Activated CD8-positive, alpha-beta memory T cell treated with anti-CD3 and anti-CD28 coated beads for 1 hour (primary cell): ENCODE measurements at regions not wholly inside any gene's neighbourhood (a gene's known extent, or its start where the extent isn't known, plus 50 kb on each side); places are given as distances from the start of the nearest gene placed in this dataset.

Experiments
- DNase-seq, 2 donors: peaks; one replicate each; pipeline ENCODE4 v3.0.0-alpha.2; 2020; ENCODE audit warnings: low read depth in 1 of 2; ENCODE audit errors: extremely low read depth in 1 of 2

DNA sequence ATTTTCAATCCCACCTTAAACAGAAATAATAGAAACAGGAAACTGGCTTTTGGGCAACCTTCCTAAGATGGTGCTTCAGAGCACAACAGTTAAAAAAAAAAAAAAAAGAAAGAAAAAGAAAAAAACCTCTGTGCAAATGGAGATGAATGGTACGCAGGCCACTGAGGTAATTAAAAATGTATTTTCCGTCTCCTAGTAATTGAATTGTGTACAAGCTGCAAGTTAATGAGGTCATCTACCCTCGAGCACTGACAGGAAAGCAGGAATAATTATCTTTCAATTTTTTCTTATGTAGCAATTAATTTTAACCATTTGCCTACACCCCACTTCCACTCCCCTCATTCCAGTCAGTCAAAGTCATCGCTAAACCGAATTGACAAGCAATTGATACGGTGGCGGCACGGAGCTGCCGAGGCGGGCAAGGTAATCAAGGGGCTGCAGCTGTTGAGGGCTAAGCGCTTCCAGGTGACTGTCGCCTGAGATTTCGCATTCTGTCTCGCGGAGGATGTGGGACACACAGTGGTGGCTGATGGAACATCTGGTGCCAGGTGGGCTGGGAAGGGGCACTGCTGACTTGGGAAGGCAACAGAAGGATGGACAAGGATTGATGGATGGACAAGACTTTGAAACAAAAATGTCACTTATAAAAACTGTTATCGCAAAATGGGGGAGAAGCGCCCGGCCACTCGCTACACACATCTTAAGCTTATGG is 109.4 kb downstream of the RCN1 start:
- DNase-seq: no peak

DNA sequence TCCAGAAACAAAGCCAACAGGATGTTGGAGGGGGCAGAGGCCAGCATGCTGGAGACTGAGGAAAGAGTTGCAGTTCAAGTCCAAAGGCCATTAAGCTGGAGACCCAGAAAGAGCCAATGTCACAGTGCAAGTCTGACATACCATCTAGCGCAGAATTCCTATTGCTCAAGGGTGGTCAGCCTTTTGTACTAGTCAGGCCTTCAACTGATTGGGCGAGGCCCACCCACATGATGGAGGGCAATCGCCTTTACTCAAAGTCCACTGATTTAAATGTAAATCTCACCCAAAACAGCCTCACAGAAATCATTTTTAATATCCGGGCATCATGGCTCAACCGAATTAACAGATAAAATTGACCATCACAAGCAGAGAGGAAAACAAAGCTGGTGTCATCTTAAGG is 113.9 kb downstream of the RCN1 start:
- no peak for DNase-seq

DNA sequence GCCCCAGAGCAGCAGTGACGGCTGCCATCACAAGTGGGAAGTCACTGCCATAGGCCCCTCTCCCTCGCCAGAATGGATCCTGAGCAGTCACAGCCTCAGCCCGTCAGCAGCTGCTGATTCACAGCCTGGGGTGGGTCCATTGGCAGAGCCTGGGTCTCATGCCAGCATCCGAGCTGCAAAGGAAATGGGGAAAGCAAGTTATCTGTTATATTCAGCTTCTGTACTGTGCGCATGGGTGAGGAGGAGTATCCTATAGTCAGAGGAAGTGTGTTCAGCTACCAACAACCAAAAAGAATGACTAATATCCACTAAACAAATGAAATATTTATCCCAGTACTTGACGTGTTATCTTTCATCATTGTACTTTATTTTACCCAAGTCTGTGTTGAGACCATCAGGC is 119.7 kb downstream of the RCN1 start:
- no peak for DNase-seq

DNA sequence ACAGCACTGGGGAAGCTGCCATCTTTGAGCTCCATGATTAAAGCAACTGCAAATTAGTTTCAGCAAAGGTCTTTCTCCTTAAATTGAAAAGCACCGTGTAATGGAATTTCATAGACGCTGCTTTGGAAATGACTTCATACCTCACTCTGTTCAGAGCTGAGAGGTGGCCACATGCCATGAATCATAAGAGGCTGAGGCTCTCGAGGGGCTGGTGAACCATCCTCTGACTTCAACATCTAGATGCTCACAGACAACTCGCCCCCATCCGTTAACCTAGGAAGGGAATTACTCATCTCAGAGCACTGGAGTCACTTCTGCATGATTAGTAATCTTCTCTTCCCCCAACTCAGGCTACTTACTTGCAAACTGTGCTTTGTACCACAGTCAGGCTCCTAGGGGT is 122.3 kb downstream of the RCN1 start:
- DNase-seq: no peak

DNA sequence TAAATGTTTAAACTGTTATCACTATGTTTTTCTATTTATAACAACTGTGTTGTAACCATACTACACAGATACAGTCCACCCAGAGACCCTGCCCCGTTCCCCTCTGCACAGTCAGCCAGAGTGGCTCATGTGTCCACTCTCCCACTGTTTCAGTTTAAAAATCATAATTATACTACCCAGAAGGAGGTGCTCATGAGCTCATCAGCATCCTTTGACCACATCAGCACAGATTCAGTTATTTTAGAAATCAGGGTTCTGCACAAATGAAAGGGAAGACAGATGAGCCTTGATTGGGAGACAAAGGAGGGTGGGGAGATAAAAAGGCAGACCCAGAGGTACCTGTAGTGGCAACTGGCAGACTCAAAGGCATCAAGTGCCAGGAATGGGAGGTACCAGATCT is 124.3 kb downstream of the RCN1 start:
- DNase-seq: no peak

DNA sequence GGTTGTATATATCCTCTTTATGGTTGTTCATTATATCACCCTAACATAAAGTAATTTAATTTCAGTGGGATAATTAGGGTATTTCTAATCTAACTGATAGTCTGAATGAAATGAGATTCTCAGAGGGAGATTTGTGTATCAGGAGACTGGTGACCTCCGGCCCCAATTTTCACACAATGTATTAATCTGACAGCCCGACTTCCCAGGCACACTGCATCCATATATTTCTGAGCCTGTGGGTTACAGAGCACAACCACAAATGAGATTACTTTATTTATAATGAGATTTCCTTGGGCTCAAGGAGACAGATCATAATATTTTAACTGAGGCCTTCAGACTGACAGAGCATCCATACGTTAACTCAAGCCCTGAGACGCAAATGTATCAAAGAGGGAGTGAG is 125.9 kb downstream of the RCN1 start:
- no peak for DNase-seq

DNA sequence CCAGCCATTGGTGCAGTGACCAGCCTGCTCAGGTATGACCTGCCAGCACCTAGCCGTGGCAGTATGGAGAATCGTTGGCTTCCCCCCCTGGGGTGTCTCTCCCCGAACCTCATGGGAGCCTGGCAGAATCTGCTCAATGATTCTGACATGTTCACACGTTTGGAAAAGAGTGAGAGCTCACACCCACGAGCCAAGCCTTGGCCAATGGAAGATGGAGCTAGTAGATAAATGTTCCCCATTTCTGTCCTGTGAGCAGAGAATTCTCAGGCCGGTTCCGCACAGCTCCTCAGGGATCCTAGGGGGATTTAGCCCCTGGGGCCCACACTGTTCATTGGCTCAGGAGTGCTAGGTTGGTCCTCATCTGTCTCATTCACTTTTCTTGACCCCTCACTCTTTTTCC is 128.4 kb downstream of the RCN1 start:
- no peak for DNase-seq

DNA sequence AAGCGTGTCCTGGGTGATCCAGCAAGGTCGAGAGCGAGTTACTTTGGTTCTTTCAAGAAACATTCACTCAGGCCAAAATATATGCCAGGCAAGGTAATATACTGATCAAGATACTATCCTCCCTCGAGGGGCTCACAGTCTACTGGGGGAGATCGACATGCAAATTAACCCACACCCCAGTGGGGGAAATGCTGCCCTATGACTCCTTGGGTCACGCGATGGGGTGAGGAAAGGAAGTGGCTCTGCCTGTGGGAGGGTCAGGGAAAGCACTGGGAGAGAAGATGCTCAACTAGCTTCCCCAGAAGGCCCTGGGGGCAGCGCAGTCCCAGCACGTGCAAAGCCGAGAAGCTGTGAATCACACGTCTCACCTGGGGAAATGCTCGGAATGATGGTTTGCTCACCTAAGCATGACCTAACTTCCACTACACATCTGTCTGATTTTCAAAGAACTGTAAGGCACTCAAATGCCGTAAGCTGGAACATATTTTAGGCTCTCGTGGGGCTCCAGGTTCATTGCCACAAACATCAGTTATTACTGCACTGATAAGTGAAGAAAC is 130.7 kb downstream of the RCN1 start:
- no peak for DNase-seq

DNA sequence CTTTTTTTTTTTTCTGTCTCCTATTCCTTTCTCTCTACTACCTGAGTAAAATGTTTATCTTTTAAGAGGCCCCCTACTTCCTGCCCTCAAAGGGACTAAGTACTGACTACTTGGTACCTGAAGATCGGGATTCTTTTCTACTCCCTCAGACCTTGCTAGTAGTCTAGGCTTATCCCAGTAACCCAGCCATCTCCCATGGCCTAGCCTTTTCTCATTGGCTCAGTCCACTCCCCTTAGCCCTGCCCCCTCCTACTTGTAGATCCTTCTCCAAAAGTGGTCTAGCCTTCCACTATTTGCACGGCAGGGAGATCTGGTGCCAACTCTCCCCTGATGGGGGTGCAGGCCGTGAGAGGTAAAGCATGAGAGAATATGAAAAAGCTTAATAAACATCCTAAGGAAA is 133.7 kb downstream of the RCN1 start:
- no peak for DNase-seq

DNA sequence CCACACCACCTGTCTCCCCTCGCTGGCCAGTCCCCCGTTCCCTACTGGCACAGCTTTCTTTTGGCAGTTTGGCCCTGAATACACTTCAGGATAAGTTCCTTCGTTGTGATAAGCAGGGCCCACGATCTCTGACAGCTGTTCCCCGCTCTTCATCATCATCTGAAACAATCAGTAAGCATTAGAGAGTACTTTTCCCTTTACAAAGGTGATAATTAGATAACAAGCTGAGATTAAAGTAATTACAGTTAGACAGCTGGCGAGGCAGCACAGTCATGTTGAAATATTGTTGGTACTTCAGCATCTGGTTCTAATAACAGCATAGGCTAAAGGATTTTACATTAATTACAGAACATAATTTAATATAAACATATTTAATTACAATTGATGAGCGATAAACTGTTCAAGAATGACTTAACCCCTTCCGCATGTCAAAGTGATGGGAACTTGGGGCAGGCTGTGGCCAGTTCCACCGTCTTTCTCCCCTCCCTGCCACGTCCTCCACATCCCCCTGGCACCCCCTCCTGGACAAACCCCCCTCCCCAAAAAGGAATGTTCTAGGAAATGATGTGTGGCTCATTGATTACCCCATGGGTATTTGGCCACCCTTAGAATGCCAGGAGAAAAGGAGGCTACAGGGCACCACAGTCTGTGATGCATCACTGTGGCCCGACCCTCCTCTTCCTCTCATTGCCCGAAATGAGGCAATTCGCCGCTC is 134.9 kb downstream of the RCN1 start:
- no peak for DNase-seq

DNA sequence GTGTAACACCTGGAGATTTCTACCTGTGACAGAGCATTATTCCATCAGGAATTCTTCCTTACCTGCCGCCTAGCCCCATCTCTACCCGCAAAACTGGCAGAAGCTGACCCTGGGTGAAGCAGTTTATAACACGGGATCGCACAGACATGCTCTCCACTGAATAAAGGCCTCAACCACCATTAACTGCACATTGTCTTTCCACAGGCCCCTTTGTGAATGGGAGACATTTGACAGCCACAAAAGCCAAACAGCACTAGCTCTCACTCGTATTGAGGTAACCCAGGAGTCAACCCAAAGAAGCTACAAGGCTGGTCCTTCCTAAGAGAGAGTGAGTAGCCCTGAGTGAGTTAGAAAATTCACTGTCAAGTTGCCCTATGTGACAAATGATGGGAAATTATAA is 135.6 kb downstream of the RCN1 start:
- no peak for DNase-seq

DNA sequence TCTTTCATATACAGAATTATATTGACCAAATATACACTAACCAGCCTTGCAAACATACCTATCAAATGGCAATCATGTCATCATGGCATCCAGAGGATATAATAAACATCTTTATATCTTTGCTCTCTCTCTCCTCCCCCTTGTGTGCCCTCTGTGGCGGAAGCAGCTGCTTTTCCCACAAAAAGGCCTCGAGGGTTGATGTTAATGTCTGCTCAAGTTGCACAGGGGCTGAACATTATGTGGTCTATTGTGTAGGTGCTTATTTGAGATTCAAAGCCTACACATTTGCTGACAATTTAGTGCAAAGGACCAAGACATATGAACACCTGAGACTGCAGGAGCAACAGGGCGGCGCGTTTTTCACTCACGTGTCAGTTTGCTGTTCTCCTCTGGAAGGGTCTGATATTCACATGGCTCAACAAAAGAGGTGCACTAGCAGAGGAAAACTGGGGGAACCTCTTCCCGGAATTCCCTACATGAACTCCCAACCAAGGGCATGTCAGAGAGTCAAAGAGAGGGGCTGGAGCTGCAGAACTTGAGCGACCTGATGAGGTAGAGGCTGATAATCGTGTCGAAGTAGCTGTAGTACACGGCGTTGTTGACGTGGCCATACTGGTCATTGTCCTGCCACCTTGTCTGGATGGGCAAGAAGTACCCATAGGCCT is 138.8 kb downstream of the RCN1 start:
- no peak for DNase-seq

DNA sequence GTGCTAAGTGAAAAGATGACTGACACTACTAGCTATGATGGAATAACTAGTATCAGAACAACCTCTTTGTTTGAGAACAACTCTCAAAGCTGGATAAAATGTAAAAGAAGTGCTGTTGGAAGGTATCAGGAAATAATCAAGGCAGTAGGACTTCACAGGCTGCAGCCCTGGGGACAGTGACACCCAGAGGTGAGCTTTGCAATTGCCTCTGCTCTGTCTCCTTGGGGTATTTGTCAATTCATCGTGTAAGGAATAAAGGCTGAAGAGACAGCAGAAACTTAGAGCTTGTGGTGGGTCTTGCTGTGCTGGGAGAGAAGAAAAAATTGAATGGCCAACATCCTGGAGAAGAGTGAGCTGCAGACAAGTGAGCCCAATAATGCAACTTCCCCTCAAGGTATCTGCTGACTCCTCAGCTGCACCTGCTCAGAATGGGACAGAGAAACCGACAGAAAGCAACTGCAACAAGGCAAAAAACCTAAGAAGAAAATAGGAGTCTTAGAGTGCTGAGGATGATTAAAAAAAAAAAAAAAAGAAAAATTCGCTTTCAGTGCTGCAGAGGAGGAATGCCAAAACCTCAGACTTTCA is 141.1 kb downstream of the RCN1 start:
- no peak for DNase-seq

DNA sequence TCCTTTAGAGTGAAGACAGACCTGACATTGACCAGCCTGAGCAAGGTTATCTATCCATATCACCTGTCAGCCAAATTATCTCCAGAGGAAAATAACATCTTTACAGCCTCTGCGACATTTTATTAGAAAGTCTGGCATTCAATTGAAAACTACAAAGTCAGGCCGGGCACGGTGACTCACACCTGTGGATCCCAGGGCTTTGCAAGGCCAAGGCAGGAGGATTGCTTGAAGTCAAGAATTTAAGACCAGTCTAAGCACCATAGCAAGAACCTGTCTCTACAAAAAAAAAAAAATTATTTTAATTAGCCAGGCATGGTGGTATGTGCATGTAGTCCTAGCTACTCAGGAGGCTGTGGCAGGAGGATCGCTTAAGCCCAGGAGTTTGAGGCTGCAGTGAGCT is 141.6 kb downstream of the RCN1 start:
- DNase-seq: no peak

DNA sequence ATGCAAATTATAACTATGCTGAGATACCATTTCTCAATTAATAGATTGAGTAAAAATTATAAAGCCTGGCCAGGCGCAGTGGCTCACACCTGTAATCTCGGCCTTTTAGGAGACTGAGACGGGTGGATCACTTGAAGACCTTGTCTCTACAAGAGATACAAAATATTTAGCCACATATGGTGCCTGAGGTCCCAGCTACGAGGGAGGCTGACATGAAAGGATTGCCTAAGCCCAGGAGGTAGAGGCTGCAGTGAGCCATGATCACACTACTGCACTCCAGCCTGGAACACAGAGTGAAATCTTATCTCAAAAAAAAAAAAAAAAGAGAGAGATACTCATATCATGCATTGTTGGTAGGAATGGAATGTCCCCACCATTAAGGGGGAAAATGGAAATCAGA is 142.4 kb downstream of the RCN1 start:
- DNase-seq: no peak

DNA sequence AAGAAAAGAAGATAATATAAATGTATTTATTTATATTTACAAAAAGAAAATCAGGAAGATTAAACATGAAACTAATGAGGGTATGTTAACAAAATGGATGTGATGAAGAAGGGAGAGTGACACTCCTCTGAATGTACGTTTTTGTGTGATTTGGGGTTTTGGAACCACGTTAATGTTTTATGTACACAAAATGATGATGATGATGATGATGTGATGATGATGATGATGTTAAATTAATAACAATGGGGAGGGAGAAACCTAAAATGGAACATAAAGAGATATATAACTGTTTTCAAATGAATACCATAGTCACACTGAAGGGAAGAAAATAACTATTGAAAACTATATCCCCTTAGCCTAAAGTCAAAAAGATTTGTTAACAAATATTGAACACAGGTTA is 143.1 kb downstream of the RCN1 start:
- DNase-seq: no peak

DNA sequence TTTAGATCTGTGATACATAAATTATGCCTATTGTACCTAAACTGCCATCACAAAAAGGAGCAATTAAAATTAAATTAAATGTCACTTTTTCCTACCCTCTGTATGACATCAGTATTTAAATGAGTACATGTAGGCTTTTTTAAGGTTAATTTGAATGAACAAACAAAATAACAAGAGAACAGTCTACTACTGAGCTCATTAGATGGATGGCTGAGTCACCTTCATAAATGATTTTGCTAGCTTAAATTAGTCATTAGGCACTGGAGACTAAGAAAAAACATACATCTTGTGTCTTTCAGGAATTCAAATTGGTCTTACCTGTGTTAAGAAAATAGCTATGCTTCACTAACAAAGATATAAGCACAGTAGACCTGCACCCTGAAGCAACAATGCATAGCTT is 153.6 kb downstream of the RCN1 start:
- DNase-seq: no peak

DNA sequence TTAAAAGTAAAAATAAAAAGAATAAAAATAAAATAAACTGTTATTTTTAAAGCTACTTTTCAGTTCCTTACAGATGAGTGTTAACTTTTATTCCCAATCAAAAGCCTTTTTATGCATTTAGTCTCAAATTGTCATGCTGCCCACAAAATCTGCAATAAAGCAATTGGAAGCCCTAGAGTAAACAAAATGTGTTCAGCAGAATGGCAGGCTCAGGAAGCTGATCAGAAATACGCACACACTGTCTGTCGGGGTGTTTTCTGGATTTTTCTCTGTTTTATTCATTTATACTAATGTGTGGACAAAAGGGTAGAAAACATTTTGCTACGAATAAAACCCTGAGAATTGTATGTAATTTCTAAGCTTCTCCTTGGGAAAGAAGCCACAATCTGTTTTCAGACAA is 162.8 kb downstream of the RCN1 start:
- no peak for DNase-seq

DNA sequence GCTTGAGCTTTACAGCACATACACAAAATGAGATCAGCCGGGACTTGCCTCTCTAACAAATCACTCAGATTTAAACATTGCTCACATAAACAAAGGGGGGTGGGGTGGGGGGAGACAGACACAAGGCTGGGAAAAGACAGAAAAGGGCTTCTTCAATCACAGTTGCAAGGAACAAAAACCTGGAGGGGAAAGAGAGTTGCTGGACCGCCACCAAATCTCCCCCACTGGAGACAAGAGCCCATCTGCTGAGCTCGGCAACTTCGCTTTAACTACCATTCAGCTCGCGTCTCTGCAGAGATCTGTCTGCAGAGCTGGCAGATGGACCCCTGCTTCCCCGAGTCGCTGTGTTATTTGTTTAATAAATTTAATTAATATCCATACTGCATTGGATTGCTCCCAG is 165.0 kb downstream of the RCN1 start:
- no peak for DNase-seq

DNA sequence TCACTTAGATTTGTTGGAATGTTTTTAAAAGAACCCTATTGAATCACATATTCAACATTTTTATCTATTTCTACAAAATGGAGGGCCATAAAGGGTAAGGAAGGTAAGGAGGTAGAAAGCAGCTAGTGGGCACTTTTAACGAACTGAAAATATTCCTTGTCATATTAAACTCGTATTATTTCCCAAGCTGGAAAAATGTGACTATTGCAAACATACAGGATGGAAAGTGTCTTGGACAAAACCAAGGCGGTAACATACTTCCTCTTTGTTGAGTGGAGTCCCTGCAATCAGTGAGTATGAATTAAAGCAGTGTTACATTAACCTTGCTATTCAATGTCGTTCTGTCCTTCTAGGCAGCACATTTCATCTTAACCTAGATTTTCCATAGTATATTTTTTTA is 165.6 kb downstream of the RCN1 start:
- no peak for DNase-seq

DNA sequence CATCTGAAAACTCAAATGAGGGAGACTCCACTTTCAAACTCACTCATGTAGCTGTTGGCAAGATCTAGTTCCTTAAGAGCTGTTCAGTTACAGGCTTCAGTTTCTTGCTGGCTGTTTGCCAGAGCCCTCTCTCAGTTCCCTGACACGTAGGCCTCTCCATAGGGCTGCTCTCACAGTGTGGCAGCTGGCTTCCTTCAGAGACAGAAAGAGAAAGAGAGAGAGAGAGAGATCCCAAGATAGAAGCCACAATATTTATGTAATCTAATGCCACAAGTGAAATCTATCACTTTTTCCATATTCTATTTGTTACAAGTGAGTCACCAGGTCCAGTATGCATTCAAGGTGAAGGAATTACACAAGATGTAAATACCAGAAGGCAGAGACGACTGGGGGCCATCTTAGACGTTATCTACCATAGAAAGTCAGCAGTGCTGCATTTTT is 168.8 kb downstream of the RCN1 start:
- DNase-seq: no peak

DNA sequence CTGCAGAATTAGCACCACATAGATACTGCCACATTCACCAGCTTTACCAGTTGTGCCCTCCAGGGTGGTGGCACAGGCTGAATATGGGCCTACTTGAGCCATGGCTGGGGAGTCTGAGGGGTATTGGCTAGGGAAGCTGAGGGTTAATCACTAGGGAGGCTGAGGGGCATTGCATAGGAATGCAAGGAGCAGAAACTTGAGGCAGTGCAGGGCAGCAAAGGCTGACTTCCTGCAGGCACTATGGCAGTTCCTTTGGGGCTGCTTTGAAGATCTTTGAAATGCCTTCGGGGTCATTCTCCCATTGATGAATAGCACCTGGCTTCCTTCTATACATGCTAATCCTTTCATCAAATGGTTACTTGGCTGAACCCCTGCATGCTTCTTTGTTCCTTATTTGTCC is 171.5 kb downstream of the RCN1 start:
- no peak for DNase-seq
